VCaP (cell line): ENCODE measurements at regions not wholly inside any gene's neighbourhood (a gene's known extent, or its start where the extent isn't known, plus 50 kb on each side); places are given as distances from the start of the nearest gene placed in this dataset.
"Not testable (repeated sequence)": the region's sequence is repeated elsewhere in the genome, so short reads cannot be mapped to it uniquely, and the experiment has no call there.

ENCODE experiments used
- H3K27ac ChIP-seq: fragments of 450-650 bp; 2 replicates; pipeline ENCODE4 v1.5.1; 2017
- TF ChIP-seq, protein P1 (sequence below): fragments of 450-650 bp; conservative IDR thresholded peaks from 2 replicates; pipeline ENCODE4 v1.5.1; 2017; ENCODE audit warnings: mild to moderate bottlenecking, moderate library complexity

GRCh38 chr3:153921826-153922225, 199.4 kb upstream of the ARHGEF26 start:
- H3K27ac ChIP-seq: no peak overlapping the region
- TF ChIP-seq, protein P1, sequence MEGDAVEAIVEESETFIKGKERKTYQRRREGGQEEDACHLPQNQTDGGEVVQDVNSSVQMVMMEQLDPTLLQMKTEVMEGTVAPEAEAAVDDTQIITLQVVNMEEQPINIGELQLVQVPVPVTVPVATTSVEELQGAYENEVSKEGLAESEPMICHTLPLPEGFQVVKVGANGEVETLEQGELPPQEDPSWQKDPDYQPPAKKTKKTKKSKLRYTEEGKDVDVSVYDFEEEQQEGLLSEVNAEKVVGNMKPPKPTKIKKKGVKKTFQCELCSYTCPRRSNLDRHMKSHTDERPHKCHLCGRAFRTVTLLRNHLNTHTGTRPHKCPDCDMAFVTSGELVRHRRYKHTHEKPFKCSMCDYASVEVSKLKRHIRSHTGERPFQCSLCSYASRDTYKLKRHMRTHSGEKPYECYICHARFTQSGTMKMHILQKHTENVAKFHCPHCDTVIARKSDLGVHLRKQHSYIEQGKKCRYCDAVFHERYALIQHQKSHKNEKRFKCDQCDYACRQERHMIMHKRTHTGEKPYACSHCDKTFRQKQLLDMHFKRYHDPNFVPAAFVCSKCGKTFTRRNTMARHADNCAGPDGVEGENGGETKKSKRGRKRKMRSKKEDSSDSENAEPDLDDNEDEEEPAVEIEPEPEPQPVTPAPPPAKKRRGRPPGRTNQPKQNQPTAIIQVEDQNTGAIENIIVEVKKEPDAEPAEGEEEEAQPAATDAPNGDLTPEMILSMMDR: no peak

DNA sequence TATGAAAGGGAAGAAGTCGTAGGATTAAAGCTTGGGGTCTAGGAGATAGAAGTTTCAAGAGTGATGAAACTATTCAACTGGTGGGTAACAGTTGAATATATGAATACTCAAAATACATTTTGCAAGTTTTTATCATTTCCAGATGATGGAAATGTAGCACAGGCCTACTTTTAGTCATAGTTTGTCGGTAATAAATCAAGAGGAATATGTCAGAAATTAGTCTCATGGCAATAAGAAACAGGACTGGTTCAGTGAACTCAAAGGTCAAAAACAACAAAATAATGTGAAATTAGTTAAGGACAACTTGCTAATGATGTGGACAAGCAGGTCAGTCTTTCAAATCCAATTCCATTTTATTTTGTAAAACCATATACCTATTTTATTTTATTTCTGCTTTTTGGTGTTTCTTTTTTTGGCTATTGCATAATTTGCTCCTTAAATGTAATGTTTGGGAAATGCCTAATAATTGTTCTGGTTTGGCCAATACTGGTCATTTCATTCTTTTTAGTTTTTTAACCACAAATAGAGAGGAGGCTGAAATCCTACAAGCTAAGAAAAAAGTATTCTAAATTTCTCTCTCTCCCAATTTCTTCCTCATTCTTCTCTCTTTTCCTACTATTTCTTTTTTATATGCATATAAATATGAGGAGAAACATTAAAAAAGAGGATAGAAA, 195.2 kb upstream of the ARHGEF26 start:
- no peak overlapping the region for H3K27ac ChIP-seq
- TF ChIP-seq, protein P1: no peak

GRCh38 chr3:153927107-153927506, 194.1 kb upstream of the ARHGEF26 start:
- H3K27ac ChIP-seq: no peak overlapping the region
- TF ChIP-seq, protein P1: peak; percentile 64

DNA sequence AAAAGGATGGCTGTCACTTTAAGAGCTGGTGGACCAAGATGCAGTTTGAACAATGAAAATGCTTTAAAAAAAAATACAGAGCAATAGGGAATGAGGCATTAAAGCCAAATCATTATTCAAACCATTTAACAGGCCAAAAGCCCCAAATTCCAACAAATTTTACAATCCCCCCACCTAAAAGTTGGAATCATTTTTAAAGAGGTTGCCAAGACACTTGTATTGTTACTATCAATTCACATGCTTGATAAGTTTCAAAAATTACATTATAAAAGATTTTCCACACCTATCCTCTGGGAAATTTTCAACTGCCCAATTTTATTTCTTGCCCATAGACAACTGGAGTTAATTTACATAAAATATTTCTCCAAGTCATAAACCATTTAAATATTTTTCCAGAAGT, 192.3 kb upstream of the ARHGEF26 start:
- TF ChIP-seq, protein P1: no peak
- no peak overlapping the region for H3K27ac ChIP-seq

GRCh38 chr3:153933481-153933880, 187.7 kb upstream of the ARHGEF26 start:
- not testable (repeated sequence) for H3K27ac ChIP-seq

DNA sequence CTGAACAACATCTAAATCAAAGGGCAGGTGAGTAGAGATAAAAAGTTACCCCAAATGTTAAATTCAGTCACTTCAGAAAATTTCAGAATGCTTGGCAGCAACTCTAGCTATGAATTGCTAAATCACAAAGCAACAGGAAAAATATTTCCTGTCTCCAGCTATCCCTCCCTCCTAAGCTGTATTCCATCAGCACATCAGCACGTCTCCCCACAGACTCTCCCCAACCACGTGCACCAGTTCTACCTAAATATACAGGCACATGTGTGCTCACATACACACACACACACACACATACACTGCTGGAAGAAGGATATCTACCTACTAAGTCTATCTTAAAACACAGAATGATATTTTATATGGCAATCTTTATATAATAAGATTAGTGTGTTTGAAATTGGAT, 177.1 kb upstream of the ARHGEF26 start:
- no peak overlapping the region for H3K27ac ChIP-seq
- TF ChIP-seq, protein P1: no peak

DNA sequence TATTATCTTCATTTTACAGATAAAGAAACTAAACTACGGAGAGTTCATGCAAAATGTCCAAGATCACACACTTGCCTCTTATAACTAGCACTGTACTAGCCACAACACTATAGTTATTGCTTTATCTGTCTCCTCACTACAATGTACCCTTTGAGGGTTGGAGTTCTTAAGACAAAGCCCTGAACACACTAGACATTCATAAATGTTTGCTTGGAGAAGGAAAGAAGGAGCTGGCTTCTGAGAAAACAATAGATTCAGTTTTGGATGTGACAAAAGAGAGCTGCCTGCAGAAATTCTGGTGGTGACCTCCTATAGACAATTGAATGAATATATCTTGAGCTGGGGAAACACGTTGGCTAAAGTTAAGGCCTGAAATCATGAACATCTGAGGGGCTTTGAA, 169.9 kb upstream of the ARHGEF26 start:
- TF ChIP-seq, protein P1: no peak
- H3K27ac ChIP-seq: no peak overlapping the region

GRCh38 chr3:153952091-153952490, 169.1 kb upstream of the ARHGEF26 start:
- TF ChIP-seq, protein P1: no peak
- H3K27ac ChIP-seq: no peak overlapping the region
